Liver (tissue), 3 donors: ENCODE measurements at regions not wholly inside any gene's neighbourhood (a gene's known extent, or its start where the extent isn't known, plus 50 kb on each side); places are given as distances from the start of the nearest gene placed in this dataset.
"Not testable (repeated sequence)": the region's sequence is repeated elsewhere in the genome, so short reads cannot be mapped to it uniquely, and the experiment has no call there.

ENCODE experiments used
- TAF1 ChIP-seq: conservative IDR thresholded peaks from 2 replicates; pipeline ENCODE4 v1.6.1; 2016; ENCODE audit warnings: antibody characterized with exemption, mild to moderate bottlenecking
- TF ChIP-seq, protein P1 (sequence below): fragments of 150-350 bp; IDR thresholded peaks from 2 replicates; pipeline ENCODE4 v1.5.1; 2017; ENCODE audit warnings: improper control_type of control experiment, low read depth, low read length; ENCODE audit not compliant: missing input control
- TF ChIP-seq, protein P2 (sequence below): IDR thresholded peaks from 2 replicates; pipeline ENCODE4 v1.6.1; 2016; ENCODE audit warnings: antibody characterized with exemption
- TF ChIP-seq, protein P3 (sequence below): IDR thresholded peaks from 2 replicates; pipeline ENCODE4 v1.6.1; 2016; ENCODE audit warnings: antibody characterized with exemption
- donor health status: healthy.
- donor health status: healthy.

DNA sequence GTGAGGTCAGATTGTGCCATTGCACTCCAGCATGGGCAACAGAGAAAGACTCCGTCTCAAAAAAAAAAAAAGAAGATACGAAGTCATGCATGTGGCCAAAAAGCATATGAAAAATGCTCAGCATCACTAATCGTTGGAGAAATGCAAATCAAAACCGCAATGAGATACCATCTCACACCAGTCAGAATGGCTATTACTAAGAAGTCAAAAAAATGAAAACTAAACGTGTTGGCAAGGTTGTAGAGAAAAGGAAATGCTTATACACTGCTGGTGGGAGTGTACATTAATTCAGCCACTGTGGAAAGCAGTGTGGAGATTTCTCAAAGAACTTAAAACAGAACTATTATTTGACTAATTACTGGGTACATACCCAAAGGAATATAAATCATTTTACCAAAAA, 156.1 kb upstream of the GRM7 start:
- TF ChIP-seq, protein P1, sequence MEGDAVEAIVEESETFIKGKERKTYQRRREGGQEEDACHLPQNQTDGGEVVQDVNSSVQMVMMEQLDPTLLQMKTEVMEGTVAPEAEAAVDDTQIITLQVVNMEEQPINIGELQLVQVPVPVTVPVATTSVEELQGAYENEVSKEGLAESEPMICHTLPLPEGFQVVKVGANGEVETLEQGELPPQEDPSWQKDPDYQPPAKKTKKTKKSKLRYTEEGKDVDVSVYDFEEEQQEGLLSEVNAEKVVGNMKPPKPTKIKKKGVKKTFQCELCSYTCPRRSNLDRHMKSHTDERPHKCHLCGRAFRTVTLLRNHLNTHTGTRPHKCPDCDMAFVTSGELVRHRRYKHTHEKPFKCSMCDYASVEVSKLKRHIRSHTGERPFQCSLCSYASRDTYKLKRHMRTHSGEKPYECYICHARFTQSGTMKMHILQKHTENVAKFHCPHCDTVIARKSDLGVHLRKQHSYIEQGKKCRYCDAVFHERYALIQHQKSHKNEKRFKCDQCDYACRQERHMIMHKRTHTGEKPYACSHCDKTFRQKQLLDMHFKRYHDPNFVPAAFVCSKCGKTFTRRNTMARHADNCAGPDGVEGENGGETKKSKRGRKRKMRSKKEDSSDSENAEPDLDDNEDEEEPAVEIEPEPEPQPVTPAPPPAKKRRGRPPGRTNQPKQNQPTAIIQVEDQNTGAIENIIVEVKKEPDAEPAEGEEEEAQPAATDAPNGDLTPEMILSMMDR = not testable (repeated sequence)
- TF ChIP-seq, protein P2, sequence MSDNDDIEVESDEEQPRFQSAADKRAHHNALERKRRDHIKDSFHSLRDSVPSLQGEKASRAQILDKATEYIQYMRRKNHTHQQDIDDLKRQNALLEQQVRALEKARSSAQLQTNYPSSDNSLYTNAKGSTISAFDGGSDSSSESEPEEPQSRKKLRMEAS = not testable (repeated sequence)
- TF ChIP-seq, protein P3, sequence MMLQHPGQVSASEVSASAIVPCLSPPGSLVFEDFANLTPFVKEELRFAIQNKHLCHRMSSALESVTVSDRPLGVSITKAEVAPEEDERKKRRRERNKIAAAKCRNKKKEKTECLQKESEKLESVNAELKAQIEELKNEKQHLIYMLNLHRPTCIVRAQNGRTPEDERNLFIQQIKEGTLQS = not testable (repeated sequence)
- not testable (repeated sequence) for TF ChIP-seq TAF1
